ENCODE measurements at regions not wholly inside any gene's neighbourhood (a gene's known extent, or its start where the extent isn't known, plus 50 kb on each side); places are given as distances from the start of the nearest gene placed in this dataset.

DNA sequence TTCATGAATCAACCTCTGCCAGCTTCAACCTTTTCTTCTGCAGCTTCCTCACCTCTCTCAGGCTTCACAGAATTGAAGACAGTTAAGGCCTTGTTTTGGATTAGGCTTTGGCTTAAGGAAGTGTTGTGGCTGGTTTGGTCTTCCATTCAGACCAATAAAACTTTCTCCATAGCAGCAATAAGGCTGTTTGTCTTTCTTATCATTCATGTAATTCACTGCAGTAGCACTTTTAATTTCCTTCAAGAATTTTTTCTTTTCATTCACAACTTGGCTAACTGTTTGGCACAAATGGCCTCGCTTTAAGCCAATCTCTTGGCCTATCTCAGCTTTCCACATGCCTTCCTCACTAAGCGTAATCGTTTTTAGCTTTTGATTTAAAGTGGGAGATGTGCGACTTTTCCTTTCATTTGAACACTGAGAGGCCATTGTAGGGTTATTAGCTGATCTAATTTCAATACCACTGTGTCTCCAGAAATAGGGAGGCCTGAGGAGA lies 229.5 kb downstream of the IPO8 start:
- H3K9me3 ChIP-seq: no peaks in the 10 kb centered on the region
- ATAC-seq (no peak), DNase-seq (no peak)
- H3K36me3 ChIP-seq: no peaks in the 10 kb centered on the region
- in situ Hi-C loops (cut with MboI; ENCODE audit: low sequenced_read_pairs in 4 of 4): no loop called here
- H3K4me1 ChIP-seq: no peaks in the 10 kb centered on the region
- no peak overlapping the region for H3K4me3 ChIP-seq
- H3K27ac ChIP-seq: no peak overlapping the region
- intact Hi-C loops (cut with DNase I; ENCODE audit: low total_unique reads): no loop called here
- H3K27me3 ChIP-seq: no peaks in the 10 kb centered on the region
- no peak for TF ChIP-seq POLR2A (IDR thresholded peaks at IDR 0.05)
- TF ChIP-seq, protein P1, sequence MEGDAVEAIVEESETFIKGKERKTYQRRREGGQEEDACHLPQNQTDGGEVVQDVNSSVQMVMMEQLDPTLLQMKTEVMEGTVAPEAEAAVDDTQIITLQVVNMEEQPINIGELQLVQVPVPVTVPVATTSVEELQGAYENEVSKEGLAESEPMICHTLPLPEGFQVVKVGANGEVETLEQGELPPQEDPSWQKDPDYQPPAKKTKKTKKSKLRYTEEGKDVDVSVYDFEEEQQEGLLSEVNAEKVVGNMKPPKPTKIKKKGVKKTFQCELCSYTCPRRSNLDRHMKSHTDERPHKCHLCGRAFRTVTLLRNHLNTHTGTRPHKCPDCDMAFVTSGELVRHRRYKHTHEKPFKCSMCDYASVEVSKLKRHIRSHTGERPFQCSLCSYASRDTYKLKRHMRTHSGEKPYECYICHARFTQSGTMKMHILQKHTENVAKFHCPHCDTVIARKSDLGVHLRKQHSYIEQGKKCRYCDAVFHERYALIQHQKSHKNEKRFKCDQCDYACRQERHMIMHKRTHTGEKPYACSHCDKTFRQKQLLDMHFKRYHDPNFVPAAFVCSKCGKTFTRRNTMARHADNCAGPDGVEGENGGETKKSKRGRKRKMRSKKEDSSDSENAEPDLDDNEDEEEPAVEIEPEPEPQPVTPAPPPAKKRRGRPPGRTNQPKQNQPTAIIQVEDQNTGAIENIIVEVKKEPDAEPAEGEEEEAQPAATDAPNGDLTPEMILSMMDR (IDR thresholded peaks at IDR 0.05 in 4 of 5, conservative IDR thresholded peaks at IDR 0.05 in 1 of 5): no peak

DNA sequence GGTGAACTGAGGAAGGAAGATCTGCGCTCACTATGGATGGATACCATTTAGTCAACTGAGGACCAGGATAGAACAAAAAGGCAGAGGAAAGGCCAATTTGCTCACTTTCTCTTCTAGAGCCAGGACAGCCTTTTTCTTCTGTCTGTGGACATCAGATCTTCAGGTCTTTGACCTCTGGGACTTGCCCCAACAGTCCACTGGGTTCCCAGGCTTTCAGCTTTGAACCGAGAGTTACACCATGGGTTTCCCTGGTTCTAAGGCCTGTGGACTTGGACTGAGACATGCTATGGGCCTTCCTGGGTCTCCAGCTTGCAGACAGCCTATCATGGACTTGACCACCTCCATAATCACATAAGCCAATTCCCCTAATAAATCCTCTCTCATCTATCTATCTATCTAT lies 232.0 kb downstream of the IPO8 start:
- no peaks in the 10 kb centered on the region for H3K4me1 ChIP-seq
- ATAC-seq (no peak), DNase-seq (no peak)
- H3K27ac ChIP-seq: no peak overlapping the region
- no peaks in the 10 kb centered on the region for H3K36me3 ChIP-seq
- H3K4me3 ChIP-seq: no peak overlapping the region
- no peaks in the 10 kb centered on the region for H3K27me3 ChIP-seq
- in situ Hi-C loops (cut with MboI; ENCODE audit: low sequenced_read_pairs in 4 of 4) (no loop called here), intact Hi-C loops (cut with DNase I; ENCODE audit: low total_unique reads) (no loop called here)
- no peak for TF ChIP-seq POLR2A (IDR thresholded peaks at IDR 0.05)
- TF ChIP-seq, protein P1 (IDR thresholded peaks at IDR 0.05 in 4 of 5, conservative IDR thresholded peaks at IDR 0.05 in 1 of 5): no peak
- no peaks in the 10 kb centered on the region for H3K9me3 ChIP-seq

DNA sequence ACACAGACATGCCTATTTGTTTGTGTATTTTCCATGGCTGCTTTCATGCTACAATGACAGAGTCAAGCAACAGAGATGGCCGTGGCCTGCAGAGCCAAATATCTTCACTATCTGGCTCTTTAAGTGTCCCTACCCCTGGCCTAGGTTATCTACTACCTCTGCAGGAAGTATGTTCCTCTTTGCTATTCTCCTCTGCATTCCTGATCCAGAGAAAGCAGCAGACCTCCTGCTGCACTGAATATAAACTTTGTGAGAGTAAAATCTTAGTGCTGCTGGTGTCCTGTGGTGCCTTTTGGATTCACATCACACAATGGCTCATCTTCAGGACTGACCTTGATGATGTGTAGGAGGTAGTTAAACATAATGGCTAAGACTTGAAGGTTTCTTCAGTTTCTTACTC lies 233.4 kb downstream of the IPO8 start:
- intact Hi-C loops (cut with DNase I; ENCODE audit: low total_unique reads) (no loop called here), in situ Hi-C loops (cut with MboI; ENCODE audit: low sequenced_read_pairs in 4 of 4) (no loop called here)
- Histone ChIP-seq H3K36me3 (no peaks in the 10 kb centered on the region), H3K27me3 (no peaks in the 10 kb centered on the region), H3K27ac (no peak overlapping the region), H3K4me1 (no peaks in the 10 kb centered on the region), H3K9me3 (no peaks in the 10 kb centered on the region), H3K4me3 (no peak overlapping the region)
- ATAC-seq: no peak
- no peak for TF ChIP-seq POLR2A (IDR thresholded peaks at IDR 0.05)
- TF ChIP-seq, protein P1 (IDR thresholded peaks at IDR 0.05 in 4 of 5, conservative IDR thresholded peaks at IDR 0.05 in 1 of 5): no peak
- DNase-seq: no peak

DNA sequence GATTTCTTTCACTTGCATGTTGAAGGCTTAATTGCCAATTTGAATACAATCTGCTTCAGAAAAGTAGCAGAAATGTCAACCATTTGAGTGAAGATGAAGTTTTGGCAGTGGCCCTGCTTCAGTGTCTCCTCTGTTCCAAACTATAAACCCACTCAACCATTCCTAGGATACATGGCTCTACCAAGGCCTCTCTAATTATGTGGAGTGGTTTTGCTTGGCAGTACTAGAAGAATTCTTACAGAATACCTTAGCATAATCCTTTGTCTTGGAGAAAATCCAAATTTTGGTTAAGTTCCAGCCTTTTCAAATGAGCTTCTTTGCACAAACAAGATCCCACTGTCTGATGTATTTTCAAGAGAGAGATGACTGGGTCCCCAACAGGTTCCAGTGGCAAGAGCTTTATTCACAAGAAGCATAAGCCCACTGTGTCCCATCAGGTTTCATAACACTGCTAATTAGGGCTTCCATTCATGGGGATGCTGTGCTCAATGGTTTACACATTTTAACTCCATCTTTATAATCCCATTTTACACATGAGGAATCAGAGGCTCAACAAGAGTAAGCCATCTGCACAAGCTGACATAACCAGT lies 234.5 kb downstream of the IPO8 start:
- H3K27ac ChIP-seq: no peak overlapping the region
- no peaks in the 10 kb centered on the region for H3K9me3 ChIP-seq
- ATAC-seq (no peak), DNase-seq (no peak)
- H3K4me1 ChIP-seq: no peaks in the 10 kb centered on the region
- H3K36me3 ChIP-seq: no peaks in the 10 kb centered on the region
- TF ChIP-seq, protein P1 (IDR thresholded peaks at IDR 0.05 in 4 of 5, conservative IDR thresholded peaks at IDR 0.05 in 1 of 5): no peak
- TF ChIP-seq POLR2A (IDR thresholded peaks at IDR 0.05): no peak
- intact Hi-C loops (cut with DNase I; ENCODE audit: low total_unique reads): no loop called here
- H3K4me3 ChIP-seq: no peak overlapping the region
- in situ Hi-C loops (cut with MboI; ENCODE audit: low sequenced_read_pairs in 4 of 4): no loop called here
- no peaks in the 10 kb centered on the region for H3K27me3 ChIP-seq

DNA sequence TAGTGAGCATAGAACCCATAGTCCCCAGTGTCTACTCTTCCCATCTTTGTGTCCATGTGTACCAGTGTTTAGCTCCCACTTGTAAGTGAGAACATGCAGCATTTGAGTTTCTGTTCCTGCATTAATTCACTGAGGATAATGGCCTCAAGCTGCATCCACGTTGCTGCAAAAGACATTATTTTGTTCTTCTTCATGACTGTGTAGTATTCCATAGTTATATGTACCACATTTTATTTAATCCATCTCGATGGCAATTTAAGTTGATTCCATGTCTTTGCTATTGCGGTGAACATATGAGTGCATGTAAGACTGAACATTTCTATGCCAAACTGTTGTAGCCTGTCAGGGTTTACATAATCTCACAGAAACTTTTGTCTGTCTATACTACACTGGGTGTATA lies 237.2 kb downstream of the IPO8 start:
- H3K4me3 ChIP-seq: no peak overlapping the region
- no peaks in the 10 kb centered on the region for H3K27me3 ChIP-seq
- H3K36me3 ChIP-seq: no peaks in the 10 kb centered on the region
- in situ Hi-C loops (cut with MboI; ENCODE audit: low sequenced_read_pairs in 4 of 4) (no loop called here), intact Hi-C loops (cut with DNase I; ENCODE audit: low total_unique reads) (no loop called here)
- no peaks in the 10 kb centered on the region for H3K4me1 ChIP-seq
- TF ChIP-seq POLR2A (IDR thresholded peaks at IDR 0.05): no peak
- TF ChIP-seq, protein P1 (IDR thresholded peaks at IDR 0.05 in 4 of 5, conservative IDR thresholded peaks at IDR 0.05 in 1 of 5): no peak
- H3K9me3 ChIP-seq: no peaks in the 10 kb centered on the region
- DNase-seq (no peak), ATAC-seq (no peak)
- no peak overlapping the region for H3K27ac ChIP-seq
